ENCODE measurements at regions not wholly inside any gene's neighbourhood (a gene's known extent, or its start where the extent isn't known, plus 50 kb on each side); places are given as distances from the start of the nearest gene placed in this dataset.

DNA sequence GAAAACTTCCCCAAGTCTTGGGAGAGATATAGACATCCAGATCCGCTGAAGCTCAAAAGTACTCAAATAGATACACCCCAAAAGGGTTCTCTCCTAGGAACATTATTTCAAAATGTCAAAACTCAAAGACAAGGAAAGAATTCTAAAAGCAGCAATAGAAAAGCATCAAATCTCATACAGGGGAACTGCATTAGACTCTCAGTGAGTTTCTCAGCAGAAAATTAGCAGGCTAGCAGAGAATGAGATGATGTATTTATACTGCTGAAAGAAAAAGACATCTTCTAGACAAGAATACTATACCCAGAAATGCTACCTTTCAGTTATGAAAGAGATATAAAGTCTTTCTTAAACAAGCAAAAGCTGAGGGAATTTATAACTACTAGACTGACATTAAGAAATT is 75.5 kb upstream of the RIMS1 start:
- TF ChIP-seq, protein P1, sequence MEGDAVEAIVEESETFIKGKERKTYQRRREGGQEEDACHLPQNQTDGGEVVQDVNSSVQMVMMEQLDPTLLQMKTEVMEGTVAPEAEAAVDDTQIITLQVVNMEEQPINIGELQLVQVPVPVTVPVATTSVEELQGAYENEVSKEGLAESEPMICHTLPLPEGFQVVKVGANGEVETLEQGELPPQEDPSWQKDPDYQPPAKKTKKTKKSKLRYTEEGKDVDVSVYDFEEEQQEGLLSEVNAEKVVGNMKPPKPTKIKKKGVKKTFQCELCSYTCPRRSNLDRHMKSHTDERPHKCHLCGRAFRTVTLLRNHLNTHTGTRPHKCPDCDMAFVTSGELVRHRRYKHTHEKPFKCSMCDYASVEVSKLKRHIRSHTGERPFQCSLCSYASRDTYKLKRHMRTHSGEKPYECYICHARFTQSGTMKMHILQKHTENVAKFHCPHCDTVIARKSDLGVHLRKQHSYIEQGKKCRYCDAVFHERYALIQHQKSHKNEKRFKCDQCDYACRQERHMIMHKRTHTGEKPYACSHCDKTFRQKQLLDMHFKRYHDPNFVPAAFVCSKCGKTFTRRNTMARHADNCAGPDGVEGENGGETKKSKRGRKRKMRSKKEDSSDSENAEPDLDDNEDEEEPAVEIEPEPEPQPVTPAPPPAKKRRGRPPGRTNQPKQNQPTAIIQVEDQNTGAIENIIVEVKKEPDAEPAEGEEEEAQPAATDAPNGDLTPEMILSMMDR (IDR thresholded peaks at IDR 0.05): no peak
- no peak for TF ChIP-seq POLR2A (IDR thresholded peaks at IDR 0.05)

All from thyroid gland (tissue), 4 donors.